Liver (tissue), 8 donors: ENCODE measurements at regions not wholly inside any gene's neighbourhood (a gene's known extent, or its start where the extent isn't known, plus 50 kb on each side); places are given as distances from the start of the nearest gene placed in this dataset.

Experiments used
- DNase-seq: peaks from one replicate; pipeline ENCODE4 v3.0.0-alpha.2; 2017; ENCODE audit warnings: low spot score
- H3K27ac ChIP-seq, 2 donors: one replicate each; pipeline ENCODE4 v1.7.0; 2013; ENCODE audit warnings: inconsistent platforms in 2 of 2, low read length in 2 of 2, control low read depth in 1 of 2, low read depth in 1 of 2, mild to moderate bottlenecking in 1 of 2
- H3K27me3 ChIP-seq, 4 donors: one replicate each; pipeline versions ENCODE4 v1.6.1 to v1.7.0; 2013; ENCODE audit warnings: low read length in 3 of 4, inconsistent platforms in 1 of 4, mild to moderate bottlenecking in 1 of 4, moderate library complexity in 1 of 4; ENCODE audit not compliant: control insufficient read depth in 4 of 4, insufficient read depth in 4 of 4
- H3K36me3 ChIP-seq, 4 donors: one replicate each; pipeline versions ENCODE4 v1.6.1 to v1.7.0; 2013; ENCODE audit warnings: low read length in 3 of 4, mild to moderate bottlenecking in 3 of 4, low read depth in 1 of 4, moderate library complexity in 1 of 4; ENCODE audit not compliant: control insufficient read depth in 4 of 4, insufficient read depth in 3 of 4
- H3K4me1 ChIP-seq, 4 donors: one replicate each; pipeline versions ENCODE4 v1.6.1 to v1.7.0; 2013; ENCODE audit warnings: low read length in 3 of 4, mild to moderate bottlenecking in 3 of 4, moderate library complexity in 1 of 4; ENCODE audit not compliant: control insufficient read depth in 4 of 4, insufficient read depth in 4 of 4
- H3K4me3 ChIP-seq, 3 donors: one replicate each; pipeline versions ENCODE4 v1.6.1 to v1.7.0; 2013; ENCODE audit warnings: low read length in 3 of 3, control low read depth in 1 of 3, low read depth in 1 of 3, mild to moderate bottlenecking in 1 of 3
- H3K9ac ChIP-seq, 2 donors: one replicate each; pipeline ENCODE4 v1.7.0; 2013; ENCODE audit warnings: low read length in 2 of 2, mild to moderate bottlenecking in 2 of 2, moderate library complexity in 2 of 2, control low read depth in 1 of 2, low read depth in 1 of 2
- H3K9me3 ChIP-seq, 4 donors: one replicate each; pipeline versions ENCODE4 v1.6.1 to v1.7.0; 2013; ENCODE audit warnings: low read length in 3 of 4; ENCODE audit not compliant: control insufficient read depth in 4 of 4
- EGR1 ChIP-seq, 2 donors: IDR thresholded peaks; 2 replicates each; pipeline ENCODE4 v1.6.1; 2016 to 2018; ENCODE audit warnings: antibody characterized with exemption in 2 of 2, low read depth in 2 of 2
- FOXA1 ChIP-seq: IDR thresholded peaks from 2 replicates; pipeline ENCODE4 v1.6.1; 2016; ENCODE audit warnings: antibody characterized with exemption
- GABPA ChIP-seq, 2 donors: IDR thresholded peaks in 1 of 2; conservative IDR thresholded peaks in 1 of 2; 2 replicates each; pipeline ENCODE4 v1.6.1; 2016; ENCODE audit warnings: antibody characterized with exemption in 2 of 2, mild to moderate bottlenecking in 1 of 2, moderate library complexity in 1 of 2
- HNF4A ChIP-seq, 2 donors: conservative IDR thresholded peaks; 2 replicates each; pipeline ENCODE4 v1.6.1; 2016; ENCODE audit warnings: antibody characterized with exemption in 2 of 2, mild to moderate bottlenecking in 2 of 2
- HNF4G ChIP-seq: IDR thresholded peaks from 2 replicates; pipeline ENCODE4 v1.6.1; 2016; ENCODE audit warnings: antibody characterized with exemption
- JUND ChIP-seq, 2 donors: IDR thresholded peaks; 2 replicates each; pipeline ENCODE4 v1.6.1; 2016; ENCODE audit warnings: antibody characterized with exemption in 2 of 2
- NR2F2 ChIP-seq: IDR thresholded peaks from 2 replicates; pipeline ENCODE4 v1.6.1; 2016; ENCODE audit warnings: antibody characterized with exemption
- RAD21 ChIP-seq, 2 donors: IDR thresholded peaks; 2 replicates each; pipeline ENCODE4 v1.6.1; 2016; ENCODE audit warnings: antibody characterized with exemption in 2 of 2, mild to moderate bottlenecking in 2 of 2
- TAF1 ChIP-seq: conservative IDR thresholded peaks from 2 replicates; pipeline ENCODE4 v1.6.1; 2016; ENCODE audit warnings: antibody characterized with exemption, mild to moderate bottlenecking
- YY1 ChIP-seq: IDR thresholded peaks from 2 replicates; pipeline ENCODE4 v1.6.1; 2016; ENCODE audit warnings: antibody characterized with exemption, mild to moderate bottlenecking
- WGBS: extraction: QIAGEN DNeasy Blood & Tissue Kit; methylation state at CpG from one replicate; pipeline ENCODE4 v1.1.7; 2013; 5-methylcytosine and 5-hydroxymethylcytosine counted together
- TF ChIP-seq, protein P1 (sequence below): IDR thresholded peaks from 2 replicates; pipeline ENCODE4 v1.6.1; 2016; ENCODE audit warnings: antibody characterized with exemption
- TF ChIP-seq, protein P2 (sequence below): IDR thresholded peaks from 2 replicates; pipeline ENCODE4 v1.6.1; 2016; ENCODE audit warnings: antibody characterized with exemption, mild to moderate bottlenecking
- TF ChIP-seq, protein P3 (sequence below): fragments of 150-350 bp; IDR thresholded peaks from 2 replicates; pipeline ENCODE4 v1.5.1; 2017; ENCODE audit warnings: improper control_type of control experiment, low read depth, low read length; ENCODE audit not compliant: missing input control
- TF ChIP-seq, protein P4 (sequence below): IDR thresholded peaks from 2 replicates; pipeline ENCODE4 v1.6.1; 2016; ENCODE audit warnings: antibody characterized with exemption
- donor health status: healthy.
- donor health status: healthy.
- donor health status: healthy.
- donor health status: healthy.
- donor health status: healthy.

DNA sequence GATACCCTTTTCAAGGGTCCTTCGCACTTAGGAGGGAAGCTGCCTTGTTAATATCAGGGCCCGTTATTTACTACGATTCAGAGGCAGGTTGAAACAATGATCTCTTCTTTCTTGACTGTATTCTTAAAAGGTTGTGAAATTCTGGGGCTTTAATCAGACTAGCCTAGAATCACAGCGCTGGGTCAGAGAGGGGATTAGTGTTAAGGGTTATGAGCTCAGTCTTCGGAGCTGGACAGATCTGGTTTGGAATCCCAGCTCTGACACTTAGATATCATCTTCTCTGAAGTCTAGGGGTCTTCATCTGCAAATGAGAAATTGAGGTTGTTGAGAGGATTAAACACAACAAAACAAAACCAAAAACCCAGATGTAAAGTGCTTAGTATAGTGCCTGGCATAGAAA, 77.4 kb downstream of the CD83 start:
- no peak for TF ChIP-seq EGR1 (IDR thresholded peaks at IDR 0.05; ENCODE audit: low read depth in 2 of 2)
- TF ChIP-seq, protein P1, sequence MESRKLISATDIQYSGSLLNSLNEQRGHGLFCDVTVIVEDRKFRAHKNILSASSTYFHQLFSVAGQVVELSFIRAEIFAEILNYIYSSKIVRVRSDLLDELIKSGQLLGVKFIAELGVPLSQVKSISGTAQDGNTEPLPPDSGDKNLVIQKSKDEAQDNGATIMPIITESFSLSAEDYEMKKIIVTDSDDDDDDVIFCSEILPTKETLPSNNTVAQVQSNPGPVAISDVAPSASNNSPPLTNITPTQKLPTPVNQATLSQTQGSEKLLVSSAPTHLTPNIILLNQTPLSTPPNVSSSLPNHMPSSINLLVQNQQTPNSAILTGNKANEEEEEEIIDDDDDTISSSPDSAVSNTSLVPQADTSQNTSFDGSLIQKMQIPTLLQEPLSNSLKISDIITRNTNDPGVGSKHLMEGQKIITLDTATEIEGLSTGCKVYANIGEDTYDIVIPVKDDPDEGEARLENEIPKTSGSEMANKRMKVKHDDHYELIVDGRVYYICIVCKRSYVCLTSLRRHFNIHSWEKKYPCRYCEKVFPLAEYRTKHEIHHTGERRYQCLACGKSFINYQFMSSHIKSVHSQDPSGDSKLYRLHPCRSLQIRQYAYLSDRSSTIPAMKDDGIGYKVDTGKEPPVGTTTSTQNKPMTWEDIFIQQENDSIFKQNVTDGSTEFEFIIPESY, result no peak
- TF ChIP-seq, protein P2, sequence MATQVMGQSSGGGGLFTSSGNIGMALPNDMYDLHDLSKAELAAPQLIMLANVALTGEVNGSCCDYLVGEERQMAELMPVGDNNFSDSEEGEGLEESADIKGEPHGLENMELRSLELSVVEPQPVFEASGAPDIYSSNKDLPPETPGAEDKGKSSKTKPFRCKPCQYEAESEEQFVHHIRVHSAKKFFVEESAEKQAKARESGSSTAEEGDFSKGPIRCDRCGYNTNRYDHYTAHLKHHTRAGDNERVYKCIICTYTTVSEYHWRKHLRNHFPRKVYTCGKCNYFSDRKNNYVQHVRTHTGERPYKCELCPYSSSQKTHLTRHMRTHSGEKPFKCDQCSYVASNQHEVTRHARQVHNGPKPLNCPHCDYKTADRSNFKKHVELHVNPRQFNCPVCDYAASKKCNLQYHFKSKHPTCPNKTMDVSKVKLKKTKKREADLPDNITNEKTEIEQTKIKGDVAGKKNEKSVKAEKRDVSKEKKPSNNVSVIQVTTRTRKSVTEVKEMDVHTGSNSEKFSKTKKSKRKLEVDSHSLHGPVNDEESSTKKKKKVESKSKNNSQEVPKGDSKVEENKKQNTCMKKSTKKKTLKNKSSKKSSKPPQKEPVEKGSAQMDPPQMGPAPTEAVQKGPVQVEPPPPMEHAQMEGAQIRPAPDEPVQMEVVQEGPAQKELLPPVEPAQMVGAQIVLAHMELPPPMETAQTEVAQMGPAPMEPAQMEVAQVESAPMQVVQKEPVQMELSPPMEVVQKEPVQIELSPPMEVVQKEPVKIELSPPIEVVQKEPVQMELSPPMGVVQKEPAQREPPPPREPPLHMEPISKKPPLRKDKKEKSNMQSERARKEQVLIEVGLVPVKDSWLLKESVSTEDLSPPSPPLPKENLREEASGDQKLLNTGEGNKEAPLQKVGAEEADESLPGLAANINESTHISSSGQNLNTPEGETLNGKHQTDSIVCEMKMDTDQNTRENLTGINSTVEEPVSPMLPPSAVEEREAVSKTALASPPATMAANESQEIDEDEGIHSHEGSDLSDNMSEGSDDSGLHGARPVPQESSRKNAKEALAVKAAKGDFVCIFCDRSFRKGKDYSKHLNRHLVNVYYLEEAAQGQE, result no peak
- TF ChIP-seq NR2F2, result no peak
- TF ChIP-seq, protein P3, sequence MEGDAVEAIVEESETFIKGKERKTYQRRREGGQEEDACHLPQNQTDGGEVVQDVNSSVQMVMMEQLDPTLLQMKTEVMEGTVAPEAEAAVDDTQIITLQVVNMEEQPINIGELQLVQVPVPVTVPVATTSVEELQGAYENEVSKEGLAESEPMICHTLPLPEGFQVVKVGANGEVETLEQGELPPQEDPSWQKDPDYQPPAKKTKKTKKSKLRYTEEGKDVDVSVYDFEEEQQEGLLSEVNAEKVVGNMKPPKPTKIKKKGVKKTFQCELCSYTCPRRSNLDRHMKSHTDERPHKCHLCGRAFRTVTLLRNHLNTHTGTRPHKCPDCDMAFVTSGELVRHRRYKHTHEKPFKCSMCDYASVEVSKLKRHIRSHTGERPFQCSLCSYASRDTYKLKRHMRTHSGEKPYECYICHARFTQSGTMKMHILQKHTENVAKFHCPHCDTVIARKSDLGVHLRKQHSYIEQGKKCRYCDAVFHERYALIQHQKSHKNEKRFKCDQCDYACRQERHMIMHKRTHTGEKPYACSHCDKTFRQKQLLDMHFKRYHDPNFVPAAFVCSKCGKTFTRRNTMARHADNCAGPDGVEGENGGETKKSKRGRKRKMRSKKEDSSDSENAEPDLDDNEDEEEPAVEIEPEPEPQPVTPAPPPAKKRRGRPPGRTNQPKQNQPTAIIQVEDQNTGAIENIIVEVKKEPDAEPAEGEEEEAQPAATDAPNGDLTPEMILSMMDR, result no peak
- no peak for TF ChIP-seq YY1
- TF ChIP-seq, protein P4, sequence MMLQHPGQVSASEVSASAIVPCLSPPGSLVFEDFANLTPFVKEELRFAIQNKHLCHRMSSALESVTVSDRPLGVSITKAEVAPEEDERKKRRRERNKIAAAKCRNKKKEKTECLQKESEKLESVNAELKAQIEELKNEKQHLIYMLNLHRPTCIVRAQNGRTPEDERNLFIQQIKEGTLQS, result no peak
- TF ChIP-seq JUND (IDR thresholded peaks at IDR 0.05), result no peak
- TF ChIP-seq TAF1, result no peak
- no peak for TF ChIP-seq RAD21 (IDR thresholded peaks at IDR 0.05)
- TF ChIP-seq HNF4G, result no peak
- TF ChIP-seq GABPA (IDR thresholded peaks at IDR 0.05 in 1 of 2, conservative IDR thresholded peaks at IDR 0.05 in 1 of 2), result no peak
- Histone ChIP-seq H3K4me1 (peaks cover 0 to 4% (median 0%) of the 10 kb centered on the region in 4 donors), H3K36me3 (no peaks in the 10 kb centered on the region), H3K27ac (no peak overlapping the region), H3K9ac (no peak overlapping the region), H3K27me3 (peaks cover 0 to 15% (median 0%) of the 10 kb centered on the region in 4 donors), H3K4me3 (no peak overlapping the region), H3K9me3 (no peaks in the 10 kb centered on the region)
- DNase-seq, result no peak
- WGBS, result 90% methylated on average over 5 of the region's 5 CpGs

DNA sequence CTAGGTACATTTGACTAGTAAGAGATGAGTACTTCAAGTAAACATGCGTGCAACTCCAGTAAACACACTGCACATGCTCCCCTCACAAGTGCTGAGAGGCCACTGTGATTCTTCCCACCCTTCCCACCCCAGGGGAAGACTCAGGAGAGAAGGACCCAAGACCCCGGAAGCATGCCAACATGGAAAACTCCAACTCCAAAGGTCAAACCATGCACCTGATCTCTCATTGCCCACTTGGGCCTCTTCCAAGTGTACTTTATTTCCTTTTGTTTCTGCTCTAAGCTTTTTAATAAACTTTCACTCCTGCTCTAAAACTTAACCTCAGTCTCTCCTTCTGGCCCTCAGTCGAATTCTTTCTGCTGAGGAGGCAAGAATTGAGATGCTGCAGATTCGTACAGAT, 78.5 kb downstream of the CD83 start:
- H3K9ac ChIP-seq, result no peak overlapping the region
- peaks cover 0 to 4% (median 0%) of the 10 kb centered on the region in 4 donors for H3K4me1 ChIP-seq
- no peak for DNase-seq
- no peaks in the 10 kb centered on the region for H3K9me3 ChIP-seq
- WGBS, result 71% methylated on average over 4 of the region's 4 CpGs
- H3K36me3 ChIP-seq, result no peaks in the 10 kb centered on the region
- no peak overlapping the region for H3K4me3 ChIP-seq
- TF ChIP-seq, protein P2, result no peak
- TF ChIP-seq FOXA1, result no peak
- TF ChIP-seq HNF4A (conservative IDR thresholded peaks at IDR 0.05), result peak in 1 of 2 donors; percentile 19
- TF ChIP-seq GABPA (IDR thresholded peaks at IDR 0.05 in 1 of 2, conservative IDR thresholded peaks at IDR 0.05 in 1 of 2), result no peak
- TF ChIP-seq TAF1, result no peak
- TF ChIP-seq RAD21 (IDR thresholded peaks at IDR 0.05), result no peak
- H3K27ac ChIP-seq, result no peak overlapping the region
- peaks cover 0 to 10% (median 0%) of the 10 kb centered on the region in 4 donors for H3K27me3 ChIP-seq
